Neutrophil (primary cell): ENCODE measurements at regions not wholly inside any gene's neighbourhood (a gene's known extent, or its start where the extent isn't known, plus 50 kb on each side); places are given as distances from the start of the nearest gene placed in this dataset.
A peak's percentile ranks its signal among the peaks of the same experiment; 100 is the strongest.
"Not testable (repeated sequence)": the region's sequence is repeated elsewhere in the genome, so short reads cannot be mapped to it uniquely, and the experiment has no call there.

Experiments used
- H3K27ac ChIP-seq: fragments of 200-600 bp; sonication (generic); 2 replicates; pipeline ENCODE4 v1.5.1; 2016; ENCODE audit warnings: mild to moderate bottlenecking, moderate library complexity
- H3K27me3 ChIP-seq: fragments of 200-600 bp; sonication (generic); 2 replicates; pipeline ENCODE4 v1.6.0; 2016; ENCODE audit warnings: mild to moderate bottlenecking
- H3K36me3 ChIP-seq: fragments of 200-600 bp; sonication (generic); 2 replicates; pipeline ENCODE4 v1.5.1; 2017
- H3K4me1 ChIP-seq, 2 experiments: fragments of 200-600 bp in 1 of 2; sonication (generic) in 1 of 2; 1 replicate in 1 of 2; 2 replicates in 1 of 2; pipeline versions ENCODE4 v1.5.1 to v1.6.1; 2013 to 2016; ENCODE audit warnings: low read depth in 1 of 2, low read length in 1 of 2, mild to moderate bottlenecking in 1 of 2, moderate library complexity in 1 of 2; ENCODE audit not compliant: control insufficient read depth in 1 of 2, insufficient read depth in 1 of 2
- H3K4me3 ChIP-seq, 2 experiments: fragments of 200-600 bp in 1 of 2; sonication (generic) in 1 of 2; 1 replicate in 1 of 2; 2 replicates in 1 of 2; pipeline ENCODE4 v1.5.1; 2013 to 2016; ENCODE audit warnings: low read depth in 1 of 2, low read length in 1 of 2, mild to moderate bottlenecking in 1 of 2, moderate library complexity in 1 of 2
- H3K9me3 ChIP-seq: fragments of 200-600 bp; sonication (generic); 2 replicates; pipeline ENCODE4 v1.5.1; 2016
- TF ChIP-seq, protein P1 (sequence below): fragments of 200-600 bp; sonication (generic); IDR thresholded peaks from 2 replicates; pipeline ENCODE4 v1.5.1; 2016; ENCODE audit warnings: antibody characterized with exemption

- Histone ChIP-seq H3K4me1 (no peaks in the 10 kb centered on the region), H3K27me3 (no peaks in the 10 kb centered on the region), H3K36me3 (no peaks in the 10 kb centered on the region), H3K4me3 (no peak overlapping the region), H3K9me3 (no peaks in the 10 kb centered on the region), H3K27ac (no peak overlapping the region)
- TF ChIP-seq, protein P1, sequence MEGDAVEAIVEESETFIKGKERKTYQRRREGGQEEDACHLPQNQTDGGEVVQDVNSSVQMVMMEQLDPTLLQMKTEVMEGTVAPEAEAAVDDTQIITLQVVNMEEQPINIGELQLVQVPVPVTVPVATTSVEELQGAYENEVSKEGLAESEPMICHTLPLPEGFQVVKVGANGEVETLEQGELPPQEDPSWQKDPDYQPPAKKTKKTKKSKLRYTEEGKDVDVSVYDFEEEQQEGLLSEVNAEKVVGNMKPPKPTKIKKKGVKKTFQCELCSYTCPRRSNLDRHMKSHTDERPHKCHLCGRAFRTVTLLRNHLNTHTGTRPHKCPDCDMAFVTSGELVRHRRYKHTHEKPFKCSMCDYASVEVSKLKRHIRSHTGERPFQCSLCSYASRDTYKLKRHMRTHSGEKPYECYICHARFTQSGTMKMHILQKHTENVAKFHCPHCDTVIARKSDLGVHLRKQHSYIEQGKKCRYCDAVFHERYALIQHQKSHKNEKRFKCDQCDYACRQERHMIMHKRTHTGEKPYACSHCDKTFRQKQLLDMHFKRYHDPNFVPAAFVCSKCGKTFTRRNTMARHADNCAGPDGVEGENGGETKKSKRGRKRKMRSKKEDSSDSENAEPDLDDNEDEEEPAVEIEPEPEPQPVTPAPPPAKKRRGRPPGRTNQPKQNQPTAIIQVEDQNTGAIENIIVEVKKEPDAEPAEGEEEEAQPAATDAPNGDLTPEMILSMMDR: no peak
Observed at GRCh38 chr17:64723781-64724180, 61.7 kb upstream of the SMURF2 start.

DNA sequence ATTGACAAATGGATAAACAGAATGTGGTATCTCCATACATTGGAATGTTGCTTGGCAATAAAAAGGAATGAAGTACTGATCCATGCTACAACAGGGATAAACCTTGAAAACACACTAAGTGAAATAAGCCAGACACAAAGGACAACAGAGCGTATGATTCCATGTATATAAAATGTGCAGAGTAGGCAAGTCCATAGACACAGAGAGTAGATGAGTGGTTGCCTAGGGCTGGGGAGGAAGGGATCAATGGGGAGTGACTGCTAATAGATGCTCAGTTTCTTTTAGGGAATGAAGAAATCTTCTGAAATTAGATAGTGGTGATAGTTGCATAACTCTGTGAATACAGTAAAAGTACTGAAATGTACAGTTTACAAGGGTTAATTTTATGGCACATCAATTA lies 59.4 kb upstream of the SMURF2 start:
- H3K27ac ChIP-seq, H3K9me3 ChIP-seq, H3K27me3 ChIP-seq, H3K36me3 ChIP-seq, H3K4me3 ChIP-seq, H3K4me1 ChIP-seq: not testable (repeated sequence)

GRCh38 chr17:64720253-64720652 lies 58.1 kb upstream of the SMURF2 start:
- not testable (repeated sequence) for H3K27me3 ChIP-seq, H3K4me1 ChIP-seq, H3K4me3 ChIP-seq, H3K27ac ChIP-seq, H3K9me3 ChIP-seq, H3K36me3 ChIP-seq

DNA sequence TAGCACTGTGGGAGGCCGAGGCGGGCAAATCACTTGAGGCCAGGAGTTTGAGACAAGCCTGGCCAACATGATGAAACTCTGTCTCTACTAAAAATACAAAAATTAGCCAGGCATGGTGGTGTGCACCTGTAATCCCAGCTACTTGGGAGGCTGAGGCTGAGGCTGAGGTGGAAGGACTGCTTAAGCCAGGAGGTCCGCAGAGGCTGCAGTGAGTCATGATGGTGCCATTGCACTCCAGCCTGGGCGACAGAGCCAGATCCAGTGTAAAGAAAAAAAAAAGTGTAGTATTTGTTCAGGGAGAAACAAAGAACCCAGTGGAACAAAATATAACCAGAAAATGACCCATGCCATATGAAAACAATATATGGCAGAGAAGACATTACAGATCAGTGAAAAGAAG lies 57.4 kb upstream of the SMURF2 start:
- not testable (repeated sequence) for H3K36me3 ChIP-seq, H3K9me3 ChIP-seq, H3K4me3 ChIP-seq, H3K27ac ChIP-seq, H3K4me1 ChIP-seq, H3K27me3 ChIP-seq

DNA sequence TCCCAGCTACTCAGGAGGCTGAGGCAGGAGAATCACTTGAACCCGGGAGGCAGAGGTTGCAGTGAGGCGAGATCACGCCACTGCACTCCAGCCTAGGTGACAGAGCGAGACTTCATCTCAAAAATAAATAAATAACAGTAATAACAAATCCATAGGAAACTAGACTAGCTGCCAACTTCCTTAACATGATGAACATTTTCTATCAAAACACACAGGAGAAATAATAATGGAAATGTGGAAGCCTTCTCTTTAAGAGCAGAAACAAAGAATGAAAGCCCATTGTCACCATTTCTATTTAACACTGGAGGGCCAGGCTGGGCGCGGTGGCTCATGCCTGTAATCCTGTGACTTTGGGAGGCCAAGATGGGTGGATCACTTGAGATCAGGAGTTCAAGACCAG lies 56.7 kb upstream of the SMURF2 start:
- not testable (repeated sequence) for H3K27me3 ChIP-seq, H3K4me1 ChIP-seq, H3K36me3 ChIP-seq, H3K9me3 ChIP-seq, H3K27ac ChIP-seq, H3K4me3 ChIP-seq

DNA sequence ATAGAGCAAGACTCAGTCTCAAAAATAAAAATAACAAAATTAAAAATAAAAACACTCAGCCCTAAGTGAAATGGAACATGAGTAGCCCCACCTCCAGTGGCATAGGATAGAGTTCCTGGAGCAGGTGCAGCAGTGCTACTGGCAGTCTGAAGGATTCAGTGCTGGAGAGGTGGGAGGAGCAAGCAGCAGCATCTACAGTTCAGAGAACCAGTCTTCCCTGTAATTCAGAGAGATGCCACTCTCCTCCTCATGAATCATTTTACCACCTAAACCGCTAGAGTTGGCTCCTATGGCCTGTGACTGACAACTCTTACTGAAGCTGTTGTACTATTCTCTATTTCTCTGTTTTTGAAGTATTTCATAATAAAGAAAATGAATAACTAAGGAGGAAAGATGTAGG lies 56.0 kb upstream of the SMURF2 start:
- Histone ChIP-seq H3K4me3 (no peak overlapping the region), H3K27me3 (no peaks in the 10 kb centered on the region), H3K27ac (no peak overlapping the region), H3K4me1 (peaks cover 7 to 11% of the 10 kb centered on the region in 2 experiments), H3K9me3 (no peaks in the 10 kb centered on the region), H3K36me3 (no peaks in the 10 kb centered on the region)
- TF ChIP-seq, protein P1: no peak

GRCh38 chr17:64716496-64716895 lies 54.4 kb upstream of the SMURF2 start:
- H3K4me1 ChIP-seq: peaks cover 18 to 19% of the 10 kb centered on the region in 2 experiments
- not testable (repeated sequence) for H3K9me3 ChIP-seq, H3K4me3 ChIP-seq, H3K36me3 ChIP-seq, H3K27me3 ChIP-seq, H3K27ac ChIP-seq

DNA sequence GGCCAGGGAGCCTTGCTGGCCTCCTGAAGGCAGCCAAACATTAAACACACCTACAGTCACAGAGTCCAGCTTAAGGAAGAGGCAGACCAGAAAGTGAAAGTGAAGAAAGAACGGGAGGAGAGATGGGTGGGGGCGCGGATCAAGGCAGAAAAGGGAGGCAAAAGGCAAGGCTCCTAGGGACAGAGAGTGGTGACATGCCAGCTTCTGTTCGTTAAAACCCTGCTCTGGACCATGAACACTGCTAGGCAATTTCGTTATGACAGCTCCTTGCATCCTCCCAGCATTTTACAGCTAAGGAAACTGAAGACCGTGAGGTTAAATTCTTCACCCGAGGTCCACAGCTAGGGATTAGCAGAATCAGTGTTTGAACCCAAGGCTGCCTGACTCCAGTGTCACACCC lies 51.7 kb upstream of the SMURF2 start:
- not testable (repeated sequence) for H3K36me3 ChIP-seq, H3K9me3 ChIP-seq, H3K27me3 ChIP-seq
- H3K27ac ChIP-seq: peak overlapping the region; percentile 67
- peaks cover 26 to 30% of the 10 kb centered on the region in 2 experiments for H3K4me1 ChIP-seq
- peak overlapping the region; percentile 48 to 50 for H3K4me3 ChIP-seq

- Histone ChIP-seq H3K27ac (peak overlapping the region; percentile 67), H3K4me1 (peaks cover 35 to 38% of the 10 kb centered on the region in 2 experiments)
- not testable (repeated sequence) for H3K4me3 ChIP-seq, H3K36me3 ChIP-seq, H3K27me3 ChIP-seq, H3K9me3 ChIP-seq
Observed at GRCh38 chr17:64712557-64713351, 50.6 kb upstream of the SMURF2 start.
